Retinal pigment epithelial cell (primary cell): ENCODE measurements at regions not wholly inside any gene's neighbourhood (a gene's known extent, or its start where the extent isn't known, plus 50 kb on each side); places are given as distances from the start of the nearest gene placed in this dataset.
"Not testable (repeated sequence)": the region's sequence is repeated elsewhere in the genome, so short reads cannot be mapped to it uniquely, and the experiment has no call there.

ENCODE experiments used
- DNase-seq: peaks from one replicate; pipeline ENCODE4 v3.0.0-alpha.2; 2010; ENCODE audit warnings: low read depth
- H3K4me3 ChIP-seq: 2 replicates; pipeline ENCODE4 v1.5.1; 2011; ENCODE audit warnings: mild to moderate bottlenecking, low read length, control low read depth, moderate library complexity
- CTCF ChIP-seq: conservative IDR thresholded peaks from 2 replicates; pipeline ENCODE4 v1.5.1; 2011; ENCODE audit warnings: low read depth, low read length, control low read depth, inconsistent platforms

- no peak for TF ChIP-seq CTCF
- no peak for DNase-seq
- no peak overlapping the region for H3K4me3 ChIP-seq
Measured at GRCh38 chr1:101592845-101593244, 356.0 kb downstream of the S1PR1 start.

GRCh38 chr1:101595881-101596374 lies 359.1 kb downstream of the S1PR1 start:
- no peak overlapping the region for H3K4me3 ChIP-seq
- DNase-seq, result no peak
- TF ChIP-seq CTCF, result no peak

- DNase-seq, H3K4me3 ChIP-seq: not testable (repeated sequence)
Measured at GRCh38 chr1:101600615-101601014, 363.8 kb downstream of the S1PR1 start.

GRCh38 chr1:101603726-101604125 lies 366.9 kb downstream of the S1PR1 start:
- DNase-seq, result no peak
- no peak for TF ChIP-seq CTCF
- H3K4me3 ChIP-seq, result no peak overlapping the region

GRCh38 chr1:101605878-101606277 lies 369.1 kb downstream of the S1PR1 start:
- no peak for TF ChIP-seq CTCF
- DNase-seq, result no peak
- no peak overlapping the region for H3K4me3 ChIP-seq

- no peak for TF ChIP-seq CTCF
- DNase-seq, result peak; percentile 18
Measured at GRCh38 chr1:101613546-101613945, 376.7 kb downstream of the S1PR1 start.

GRCh38 chr1:101618900-101619299 lies 377.8 kb downstream of the OLFM3 start:
- TF ChIP-seq CTCF, result no peak
- no peak overlapping the region for H3K4me3 ChIP-seq
- no peak for DNase-seq

More at GRCh38 chr1:101613546-101613945, 376.7 kb downstream of the S1PR1 start:
- no peak overlapping the region for H3K4me3 ChIP-seq
